ENCODE measurements at regions not wholly inside any gene's neighbourhood (a gene's known extent, or its start where the extent isn't known, plus 50 kb on each side); places are given as distances from the start of the nearest gene placed in this dataset.
"Not testable (repeated sequence)": the region's sequence is repeated elsewhere in the genome, so short reads cannot be mapped to it uniquely, and the experiment has no call there.

- DNase-seq (ENCODE audit: low read depth in 1 of 2, low spot score in 1 of 2): no peak
These were observed 252.2 kb downstream of the ERMARD start for GRCh38 chr6:170003451-170004160.

- no peak for DNase-seq (ENCODE audit: low read depth in 1 of 2, low spot score in 1 of 2)
These were observed 251.6 kb downstream of the ERMARD start for GRCh38 chr6:170003027-170003426.

- DNase-seq (ENCODE audit: low read depth in 1 of 2, low spot score in 1 of 2): not testable (repeated sequence)
These were observed 250.4 kb downstream of the ERMARD start for GRCh38 chr6:170001782-170002181.

- DNase-seq (ENCODE audit: low read depth in 1 of 2, low spot score in 1 of 2): no peak
These were observed 248.8 kb downstream of the ERMARD start for GRCh38 chr6:170000071-170000843.

- no peak for DNase-seq (ENCODE audit: low read depth in 1 of 2, low spot score in 1 of 2)
These were observed 247.9 kb downstream of the ERMARD start for GRCh38 chr6:169999367-169999766.

GRCh38 chr6:169998457-169998856, 247.0 kb downstream of the ERMARD start:
- no peak for DNase-seq (ENCODE audit: low read depth in 1 of 2, low spot score in 1 of 2)

- no peak for DNase-seq (ENCODE audit: low read depth in 1 of 2, low spot score in 1 of 2)
These were observed 246.5 kb downstream of the ERMARD start for GRCh38 chr6:169997930-169998218.

GRCh38 chr6:169997187-169997929, 245.9 kb downstream of the ERMARD start:
- no peak for DNase-seq (ENCODE audit: low read depth in 1 of 2, low spot score in 1 of 2)

GRCh38 chr6:169996378-169997051, 245.1 kb downstream of the ERMARD start:
- no peak for DNase-seq (ENCODE audit: low read depth in 1 of 2, low spot score in 1 of 2)

GRCh38 chr6:169994739-169995138, 243.3 kb downstream of the ERMARD start:
- DNase-seq (ENCODE audit: low read depth in 1 of 2, low spot score in 1 of 2): no peak

- no peak for DNase-seq (ENCODE audit: low read depth in 1 of 2, low spot score in 1 of 2)
These were observed 242.5 kb downstream of the ERMARD start for GRCh38 chr6:169993861-169994481.

- DNase-seq (ENCODE audit: low read depth in 1 of 2, low spot score in 1 of 2): no peak
These were observed 240.5 kb downstream of the ERMARD start for GRCh38 chr6:169991913-169992312.

GRCh38 chr6:169991031-169991390, 239.6 kb downstream of the ERMARD start:
- DNase-seq (ENCODE audit: low read depth in 1 of 2, low spot score in 1 of 2): no peak

- DNase-seq (ENCODE audit: low read depth in 1 of 2, low spot score in 1 of 2): no peak
These were observed 238.9 kb downstream of the ERMARD start for GRCh38 chr6:169990095-169991030.

GRCh38 chr6:169989594-169989993, 238.2 kb downstream of the ERMARD start:
- DNase-seq (ENCODE audit: low read depth in 1 of 2, low spot score in 1 of 2): no peak

GRCh38 chr6:169988769-169989550, 237.5 kb downstream of the ERMARD start:
- DNase-seq (ENCODE audit: low read depth in 1 of 2, low spot score in 1 of 2): no peak

GRCh38 chr6:169986848-169987498, 235.6 kb downstream of the ERMARD start:
- no peak for DNase-seq (ENCODE audit: low read depth in 1 of 2, low spot score in 1 of 2)

GRCh38 chr6:169986171-169986847, 234.9 kb downstream of the ERMARD start:
- DNase-seq (ENCODE audit: low read depth in 1 of 2, low spot score in 1 of 2): no peak

All from activated T-helper 1 cell treated with anti-CD3 and anti-CD28 coated beads, Interleukin-2, amount 50 U/mL, for 16 hours (primary cell).